DOHH2 (cell line): ENCODE measurements at regions not wholly inside any gene's neighbourhood (a gene's known extent, or its start where the extent isn't known, plus 50 kb on each side); places are given as distances from the start of the nearest gene placed in this dataset.

ENCODE experiments used
- EZH2phosphoT487 ChIP-seq: fragments of 200-600 bp; sonication (generic); IDR thresholded peaks from 2 replicates; pipeline ENCODE4 v1.6.1; 2017; ENCODE audit warnings: borderline replicate concordance, mild to moderate bottlenecking, antibody characterized with exemption, low read length, moderate library complexity, mixed read lengths
- TF ChIP-seq, protein P1 (sequence below): fragments of 200-600 bp; sonication (generic); IDR thresholded peaks from one replicate; pipeline ENCODE4 v1.5.1; 2014; ENCODE audit warnings: antibody characterized with exemption, mild to moderate bottlenecking, low read depth, low read length; ENCODE audit not compliant: poor library complexity, severe bottlenecking

DNA sequence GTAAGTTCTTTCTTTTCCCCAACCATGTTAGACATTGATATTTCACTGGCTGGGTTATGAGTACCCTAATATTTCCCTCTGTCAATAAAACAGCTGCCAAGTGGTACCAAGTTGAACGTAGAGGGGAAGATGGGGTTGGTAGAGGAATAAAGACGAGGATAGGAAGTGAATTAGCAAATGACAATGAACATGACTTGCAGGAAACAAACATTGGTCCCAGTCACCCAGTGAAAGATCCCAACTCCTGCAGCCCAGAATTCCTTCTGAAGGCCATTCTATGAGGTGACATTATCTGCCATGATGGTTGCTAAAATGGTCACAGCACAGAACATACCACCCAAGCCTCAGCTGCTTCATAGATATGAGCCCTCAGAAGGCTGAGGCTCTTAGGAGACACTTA, 159.0 kb upstream of the CTNNB1 start:
- TF ChIP-seq, protein P1, sequence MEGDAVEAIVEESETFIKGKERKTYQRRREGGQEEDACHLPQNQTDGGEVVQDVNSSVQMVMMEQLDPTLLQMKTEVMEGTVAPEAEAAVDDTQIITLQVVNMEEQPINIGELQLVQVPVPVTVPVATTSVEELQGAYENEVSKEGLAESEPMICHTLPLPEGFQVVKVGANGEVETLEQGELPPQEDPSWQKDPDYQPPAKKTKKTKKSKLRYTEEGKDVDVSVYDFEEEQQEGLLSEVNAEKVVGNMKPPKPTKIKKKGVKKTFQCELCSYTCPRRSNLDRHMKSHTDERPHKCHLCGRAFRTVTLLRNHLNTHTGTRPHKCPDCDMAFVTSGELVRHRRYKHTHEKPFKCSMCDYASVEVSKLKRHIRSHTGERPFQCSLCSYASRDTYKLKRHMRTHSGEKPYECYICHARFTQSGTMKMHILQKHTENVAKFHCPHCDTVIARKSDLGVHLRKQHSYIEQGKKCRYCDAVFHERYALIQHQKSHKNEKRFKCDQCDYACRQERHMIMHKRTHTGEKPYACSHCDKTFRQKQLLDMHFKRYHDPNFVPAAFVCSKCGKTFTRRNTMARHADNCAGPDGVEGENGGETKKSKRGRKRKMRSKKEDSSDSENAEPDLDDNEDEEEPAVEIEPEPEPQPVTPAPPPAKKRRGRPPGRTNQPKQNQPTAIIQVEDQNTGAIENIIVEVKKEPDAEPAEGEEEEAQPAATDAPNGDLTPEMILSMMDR = no peak
- no peak for TF ChIP-seq EZH2phosphoT487
